Fibroblast of pulmonary artery (primary cell): ENCODE measurements at regions not wholly inside any gene's neighbourhood (a gene's known extent, or its start where the extent isn't known, plus 50 kb on each side); places are given as distances from the start of the nearest gene placed in this dataset.
"Not testable (repeated sequence)": the region's sequence is repeated elsewhere in the genome, so short reads cannot be mapped to it uniquely, and the experiment has no call there.

Source experiments
- DNase-seq: peaks from one replicate; pipeline ENCODE4 v3.0.0-alpha.2; 2010; ENCODE audit warnings: low read depth
- H3K4me3 ChIP-seq: replicated peaks from 2 replicates; pipeline ENCODE4 v1.5.1; 2011; ENCODE audit warnings: low read depth, mild to moderate bottlenecking, control low read depth, low read length, moderate library complexity
- TF ChIP-seq, protein P1 (sequence below): IDR thresholded peaks from 2 replicates; pipeline ENCODE4 v1.5.1; 2011; ENCODE audit warnings: mild to moderate bottlenecking, control low read depth, low read length, inconsistent platforms; ENCODE audit errors: missing control alignments

DNA sequence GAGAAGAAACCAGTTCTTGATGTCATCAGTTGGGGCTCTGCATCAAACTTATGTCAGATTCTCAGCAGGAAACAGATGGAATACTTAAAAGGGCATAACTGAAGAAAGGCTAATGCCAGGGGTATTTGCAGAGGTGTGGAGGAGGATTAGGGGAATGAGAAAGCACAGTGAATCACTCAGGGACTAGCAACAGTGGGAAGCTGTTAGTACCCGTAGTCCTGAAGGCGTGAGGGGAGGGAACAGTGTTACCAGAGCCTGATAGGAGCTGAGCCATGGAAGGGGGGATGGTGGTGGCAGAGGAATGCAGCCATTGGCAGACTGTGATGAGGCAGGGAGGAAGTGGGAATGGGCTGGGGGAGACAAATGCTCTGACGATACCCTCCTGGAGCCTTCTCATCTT is 162.3 kb downstream of the UTP18 start:
- no peak overlapping the region for H3K4me3 ChIP-seq
- DNase-seq = no peak
- TF ChIP-seq, protein P1, sequence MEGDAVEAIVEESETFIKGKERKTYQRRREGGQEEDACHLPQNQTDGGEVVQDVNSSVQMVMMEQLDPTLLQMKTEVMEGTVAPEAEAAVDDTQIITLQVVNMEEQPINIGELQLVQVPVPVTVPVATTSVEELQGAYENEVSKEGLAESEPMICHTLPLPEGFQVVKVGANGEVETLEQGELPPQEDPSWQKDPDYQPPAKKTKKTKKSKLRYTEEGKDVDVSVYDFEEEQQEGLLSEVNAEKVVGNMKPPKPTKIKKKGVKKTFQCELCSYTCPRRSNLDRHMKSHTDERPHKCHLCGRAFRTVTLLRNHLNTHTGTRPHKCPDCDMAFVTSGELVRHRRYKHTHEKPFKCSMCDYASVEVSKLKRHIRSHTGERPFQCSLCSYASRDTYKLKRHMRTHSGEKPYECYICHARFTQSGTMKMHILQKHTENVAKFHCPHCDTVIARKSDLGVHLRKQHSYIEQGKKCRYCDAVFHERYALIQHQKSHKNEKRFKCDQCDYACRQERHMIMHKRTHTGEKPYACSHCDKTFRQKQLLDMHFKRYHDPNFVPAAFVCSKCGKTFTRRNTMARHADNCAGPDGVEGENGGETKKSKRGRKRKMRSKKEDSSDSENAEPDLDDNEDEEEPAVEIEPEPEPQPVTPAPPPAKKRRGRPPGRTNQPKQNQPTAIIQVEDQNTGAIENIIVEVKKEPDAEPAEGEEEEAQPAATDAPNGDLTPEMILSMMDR = no peak

DNA sequence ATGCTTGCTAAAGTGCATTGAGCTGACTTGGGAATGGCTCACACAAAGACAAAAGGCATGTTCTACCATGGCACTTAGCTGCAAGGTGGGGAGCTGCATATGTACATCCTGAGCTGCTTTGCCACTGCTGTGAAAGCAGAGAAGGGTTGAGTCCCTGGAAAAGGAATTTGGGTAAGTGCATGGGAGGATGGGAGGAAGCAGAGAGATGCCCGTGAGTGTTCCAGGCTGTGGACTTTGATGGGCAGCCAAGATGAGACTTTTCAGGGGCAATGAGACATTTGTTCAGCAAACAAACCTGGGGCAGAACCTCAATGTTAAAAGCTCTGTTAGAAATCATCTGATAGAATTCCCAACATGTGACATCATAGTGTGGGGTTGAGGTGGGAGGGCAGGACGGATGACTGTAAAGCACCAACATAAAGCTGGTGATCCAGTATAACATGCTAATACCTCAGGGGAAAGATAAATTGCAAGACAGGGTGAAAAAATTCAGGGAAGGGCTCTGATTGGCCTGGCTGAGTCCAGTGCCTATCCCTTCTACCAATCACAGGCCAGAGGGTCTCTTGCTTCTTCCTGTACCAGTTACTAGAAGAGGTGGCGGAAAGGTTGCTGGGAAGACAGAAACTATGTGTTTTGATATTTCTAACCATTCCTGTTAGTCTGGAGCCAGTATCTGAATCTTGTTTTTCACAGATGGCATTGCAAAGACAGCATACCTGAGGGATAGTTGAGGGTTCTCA is 163.2 kb downstream of the UTP18 start:
- no peak for DNase-seq
- TF ChIP-seq, protein P1 = no peak
- H3K4me3 ChIP-seq = no peak overlapping the region

DNA sequence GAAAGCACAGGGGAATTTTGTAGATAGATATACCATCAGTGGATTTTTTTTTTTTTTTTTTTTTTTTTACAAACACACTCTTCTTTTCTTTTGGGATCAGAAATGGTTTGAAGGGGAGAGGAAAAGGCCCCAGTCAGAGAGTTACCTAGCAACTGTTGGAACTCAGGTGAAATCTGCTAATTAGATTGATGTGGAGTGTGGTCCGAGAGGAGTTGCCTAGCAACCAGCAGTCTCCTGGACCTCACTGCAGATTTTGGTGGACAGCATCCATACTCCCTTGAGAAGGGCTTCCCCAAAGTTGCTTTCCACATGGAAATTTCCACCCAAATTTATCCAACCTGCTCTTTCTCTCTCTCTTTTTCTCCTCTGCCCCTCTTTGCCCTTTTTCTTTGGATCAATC is 165.4 kb downstream of the UTP18 start:
- DNase-seq = no peak
- TF ChIP-seq, protein P1 = no peak
- no peak overlapping the region for H3K4me3 ChIP-seq

DNA sequence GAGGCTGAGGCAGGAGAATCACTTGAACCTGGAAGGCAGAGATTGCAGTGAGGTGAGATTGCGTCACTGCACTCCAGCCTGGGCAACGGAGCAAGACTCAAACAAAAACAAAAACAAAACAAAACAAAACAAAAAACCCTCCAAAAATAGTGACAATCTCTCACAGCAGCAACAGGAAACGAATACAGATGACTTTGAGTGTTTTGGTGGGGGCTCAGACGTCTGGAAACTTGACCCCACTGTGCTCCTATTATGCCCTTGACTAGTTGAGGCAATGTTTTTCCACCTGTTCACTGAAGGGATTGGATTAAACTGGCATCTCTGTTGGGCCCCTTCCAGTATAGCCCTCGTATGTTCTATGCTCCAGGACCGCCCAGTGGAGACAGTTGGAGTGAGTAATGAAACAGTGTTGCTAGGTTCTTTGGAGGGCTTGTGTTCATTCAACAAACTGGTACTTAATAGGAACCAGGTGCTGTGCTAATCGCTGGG is 167.0 kb downstream of the UTP18 start:
- TF ChIP-seq, protein P1 = no peak
- no peak for DNase-seq
- no peak overlapping the region for H3K4me3 ChIP-seq

DNA sequence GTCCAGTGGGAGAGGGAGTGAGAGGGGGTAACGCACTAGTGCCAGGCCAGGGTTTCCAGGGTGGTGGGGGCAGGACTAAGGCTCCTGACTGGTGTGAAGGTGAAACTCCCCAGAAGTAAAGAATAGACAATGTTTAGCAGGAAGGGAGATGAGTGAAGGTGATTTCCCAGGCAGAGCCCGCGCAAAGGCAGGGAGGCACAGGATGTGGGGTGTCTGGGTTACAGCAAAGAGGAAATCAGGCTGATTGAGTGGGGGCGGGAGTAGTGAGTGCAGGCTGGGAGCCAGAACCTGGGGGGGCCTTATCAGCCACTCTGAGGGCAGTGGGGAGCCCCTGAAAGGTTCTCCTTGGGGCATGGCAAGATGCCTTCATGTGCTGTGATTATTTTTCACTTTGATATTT is 167.5 kb downstream of the UTP18 start:
- TF ChIP-seq, protein P1 = no peak
- DNase-seq = no peak
- H3K4me3 ChIP-seq = no peak overlapping the region

DNA sequence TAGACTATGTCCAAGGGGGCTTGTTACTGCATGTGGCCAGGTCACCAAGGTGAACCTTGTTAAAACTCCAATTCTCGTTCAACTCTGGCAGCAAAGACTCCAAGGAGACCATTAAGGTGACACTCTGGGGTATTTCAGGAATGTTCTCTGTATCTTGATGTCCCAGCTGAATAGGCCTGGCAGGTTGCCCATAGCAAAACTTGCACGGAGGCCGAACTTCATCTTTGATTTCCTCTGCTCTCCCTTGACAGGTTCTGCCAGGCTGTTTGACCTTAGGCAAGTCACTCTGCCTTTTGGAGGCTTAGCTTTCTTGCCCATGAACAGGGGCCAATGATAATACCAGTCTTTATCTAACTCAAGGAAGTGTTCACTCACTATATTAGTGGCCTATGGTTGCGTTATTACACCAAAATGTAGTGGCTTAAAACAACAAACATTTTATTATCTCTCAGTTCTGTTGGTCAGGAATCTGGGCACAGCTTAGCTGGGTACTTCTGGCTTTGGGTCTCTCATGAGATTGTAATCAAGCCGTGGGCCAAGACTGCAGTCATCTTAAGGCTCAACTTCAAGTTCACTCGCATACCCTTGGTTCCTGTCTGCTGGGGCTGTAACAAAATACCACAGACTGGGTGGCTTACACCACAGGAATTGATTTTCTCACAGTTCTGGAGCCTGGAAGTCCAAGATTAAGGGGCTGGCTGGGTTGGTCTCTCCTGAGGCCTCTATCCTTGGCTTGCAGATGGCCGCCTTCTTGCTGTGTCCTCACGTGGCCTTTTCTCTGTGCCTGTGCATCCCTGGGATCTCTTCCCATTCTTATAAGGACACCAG is 168.5 kb downstream of the UTP18 start:
- TF ChIP-seq, protein P1 = no peak
- H3K4me3 ChIP-seq = no peak overlapping the region
- DNase-seq = no peak

- DNase-seq, H3K4me3 ChIP-seq: not testable (repeated sequence)
These were observed 169.6 kb downstream of the UTP18 start for GRCh38 chr17:51429938-51430337.
